ENCODE measurements at regions not wholly inside any gene's neighbourhood (a gene's known extent, or its start where the extent isn't known, plus 50 kb on each side); places are given as distances from the start of the nearest gene placed in this dataset.
"Not testable (repeated sequence)": the region's sequence is repeated elsewhere in the genome, so short reads cannot be mapped to it uniquely, and the experiment has no call there.

GRCh38 chr7:29673635-29674034 is 110.0 kb downstream of the PRR15 start:
- H3K36me3 ChIP-seq (ENCODE audit: control insufficient read depth in 4 of 4, insufficient read depth in 4 of 4, low read length in 4 of 4); ATAC-seq (ENCODE audit: insufficient read depth, low FRiP score); H3K4me3 ChIP-seq; DNase-seq; H3K9ac ChIP-seq (ENCODE audit: insufficient read depth in 1 of 2, low read length in 2 of 2); H3K27ac ChIP-seq (ENCODE audit: low read depth in 1 of 2, low read length in 1 of 2); H3K9me3 ChIP-seq (ENCODE audit: control insufficient read depth in 4 of 4, insufficient read depth in 3 of 4, low read length in 3 of 4); H3K27me3 ChIP-seq (ENCODE audit: control insufficient read depth in 3 of 3, insufficient read depth in 3 of 3, low read length in 2 of 3); H3K4me1 ChIP-seq (ENCODE audit: control insufficient read depth in 5 of 5, insufficient read depth in 5 of 5, low read length in 5 of 5): not testable (repeated sequence)
- 38 to 74% methylated on average over 1 of the region's 1 CpG for WGBS, 2 donors

GRCh38 chr7:29674626-29675025 is 111.0 kb downstream of the PRR15 start:
- not testable (repeated sequence) for H3K36me3 ChIP-seq (ENCODE audit: control insufficient read depth in 4 of 4, insufficient read depth in 4 of 4, low read length in 4 of 4); DNase-seq; H3K4me3 ChIP-seq; H3K9me3 ChIP-seq (ENCODE audit: control insufficient read depth in 4 of 4, insufficient read depth in 3 of 4, low read length in 3 of 4); H3K4me1 ChIP-seq (ENCODE audit: control insufficient read depth in 5 of 5, insufficient read depth in 5 of 5, low read length in 5 of 5); H3K27ac ChIP-seq (ENCODE audit: low read depth in 1 of 2, low read length in 1 of 2); H3K9ac ChIP-seq (ENCODE audit: insufficient read depth in 1 of 2, low read length in 2 of 2); ATAC-seq (ENCODE audit: insufficient read depth, low FRiP score); H3K27me3 ChIP-seq (ENCODE audit: control insufficient read depth in 3 of 3, insufficient read depth in 3 of 3, low read length in 2 of 3)
- 81 to 90% methylated on average over 4 to 6 of the region's 6 CpGs for WGBS, 2 donors

GRCh38 chr7:29677254-29677653 is 113.6 kb downstream of the PRR15 start:
- not testable (repeated sequence) for ATAC-seq (ENCODE audit: insufficient read depth, low FRiP score); H3K4me3 ChIP-seq

GRCh38 chr7:29679963-29680362 is 116.3 kb downstream of the PRR15 start:
- H3K36me3 ChIP-seq (ENCODE audit: control insufficient read depth in 4 of 4, insufficient read depth in 4 of 4, low read length in 4 of 4); H3K9me3 ChIP-seq (ENCODE audit: control insufficient read depth in 4 of 4, insufficient read depth in 3 of 4, low read length in 3 of 4); ATAC-seq (ENCODE audit: insufficient read depth, low FRiP score); DNase-seq; H3K4me1 ChIP-seq (ENCODE audit: control insufficient read depth in 5 of 5, insufficient read depth in 5 of 5, low read length in 5 of 5); H3K27me3 ChIP-seq (ENCODE audit: control insufficient read depth in 3 of 3, insufficient read depth in 3 of 3, low read length in 2 of 3); H3K9ac ChIP-seq (ENCODE audit: insufficient read depth in 1 of 2, low read length in 2 of 2); H3K27ac ChIP-seq (ENCODE audit: low read depth in 1 of 2, low read length in 1 of 2); H3K4me3 ChIP-seq: not testable (repeated sequence)
- 66 to 87% methylated on average over 2 of the region's 2 CpGs for WGBS, 2 donors

More at GRCh38 chr7:29677254-29677653, 113.6 kb downstream of the PRR15 start:
- not testable (repeated sequence) for H3K9ac ChIP-seq (ENCODE audit: insufficient read depth in 1 of 2, low read length in 2 of 2); H3K27me3 ChIP-seq (ENCODE audit: control insufficient read depth in 3 of 3, insufficient read depth in 3 of 3, low read length in 2 of 3); H3K36me3 ChIP-seq (ENCODE audit: control insufficient read depth in 4 of 4, insufficient read depth in 4 of 4, low read length in 4 of 4); H3K9me3 ChIP-seq (ENCODE audit: control insufficient read depth in 4 of 4, insufficient read depth in 3 of 4, low read length in 3 of 4); H3K27ac ChIP-seq (ENCODE audit: low read depth in 1 of 2, low read length in 1 of 2); DNase-seq; H3K4me1 ChIP-seq (ENCODE audit: control insufficient read depth in 5 of 5, insufficient read depth in 5 of 5, low read length in 5 of 5)
- 88 to 99% methylated on average over 2 of the region's 2 CpGs for WGBS, 2 donors

GRCh38 chr7:29680601-29681000 is 117.0 kb downstream of the PRR15 start:
- not testable (repeated sequence) for H3K9me3 ChIP-seq (ENCODE audit: control insufficient read depth in 4 of 4, insufficient read depth in 3 of 4, low read length in 3 of 4); H3K36me3 ChIP-seq (ENCODE audit: control insufficient read depth in 4 of 4, insufficient read depth in 4 of 4, low read length in 4 of 4); DNase-seq; H3K27ac ChIP-seq (ENCODE audit: low read depth in 1 of 2, low read length in 1 of 2); H3K4me1 ChIP-seq (ENCODE audit: control insufficient read depth in 5 of 5, insufficient read depth in 5 of 5, low read length in 5 of 5); ATAC-seq (ENCODE audit: insufficient read depth, low FRiP score); H3K9ac ChIP-seq (ENCODE audit: insufficient read depth in 1 of 2, low read length in 2 of 2); H3K4me3 ChIP-seq; H3K27me3 ChIP-seq (ENCODE audit: control insufficient read depth in 3 of 3, insufficient read depth in 3 of 3, low read length in 2 of 3)
- WGBS, 2 donors = 80 to 87% methylated on average over 2 of the region's 2 CpGs

- peak in 2 of 3 donors; percentile 25 to 27 for DNase-seq
- H3K27me3 ChIP-seq (ENCODE audit: control insufficient read depth in 3 of 3, insufficient read depth in 3 of 3, low read length in 2 of 3); H3K36me3 ChIP-seq (ENCODE audit: control insufficient read depth in 4 of 4, insufficient read depth in 4 of 4, low read length in 4 of 4); H3K9me3 ChIP-seq (ENCODE audit: control insufficient read depth in 4 of 4, insufficient read depth in 3 of 4, low read length in 3 of 4); H3K9ac ChIP-seq (ENCODE audit: insufficient read depth in 1 of 2, low read length in 2 of 2); H3K4me1 ChIP-seq (ENCODE audit: control insufficient read depth in 5 of 5, insufficient read depth in 5 of 5, low read length in 5 of 5): not testable (repeated sequence)
- Histone ChIP-seq H3K27ac (ENCODE audit: low read depth in 1 of 2, low read length in 1 of 2) (peak overlapping the region; percentile 81 to 98), H3K4me3 (peak overlapping the region; percentile 60)
- WGBS, 2 donors = 0 to 2% methylated on average over 13 to 31 of the region's 34 CpGs
- ATAC-seq (ENCODE audit: insufficient read depth, low FRiP score) = peak; percentile 58
Measured at GRCh38 chr7:29684151-29684786, 120.6 kb downstream of the PRR15 start.
